Transverse colon (tissue), 3 donors: ENCODE measurements at regions not wholly inside any gene's neighbourhood (a gene's known extent, or its start where the extent isn't known, plus 50 kb on each side); places are given as distances from the start of the nearest gene placed in this dataset.

Experiments used
- EP300 ChIP-seq: sonication (generic); formaldehyde crosslinking; IDR thresholded peaks from one replicate; pipeline ENCODE4 v1.6.1; 2017; ENCODE audit warnings: antibody characterized with exemption, low read depth
- TF ChIP-seq, protein P1 (sequence below), 5 experiments: fragments of 200-600 bp in 3 of 5; fragments of 450-650 bp in 2 of 5; sonication (generic) in 3 of 5; IDR thresholded peaks; 1 replicate in 2 of 5; 2 replicates in 3 of 5; pipeline ENCODE4 v1.5.1; 2016 to 2017; ENCODE audit warnings: antibody characterized with exemption in 5 of 5, inconsistent platforms in 3 of 5, mild to moderate bottlenecking in 2 of 5, moderate library complexity in 1 of 5

DNA sequence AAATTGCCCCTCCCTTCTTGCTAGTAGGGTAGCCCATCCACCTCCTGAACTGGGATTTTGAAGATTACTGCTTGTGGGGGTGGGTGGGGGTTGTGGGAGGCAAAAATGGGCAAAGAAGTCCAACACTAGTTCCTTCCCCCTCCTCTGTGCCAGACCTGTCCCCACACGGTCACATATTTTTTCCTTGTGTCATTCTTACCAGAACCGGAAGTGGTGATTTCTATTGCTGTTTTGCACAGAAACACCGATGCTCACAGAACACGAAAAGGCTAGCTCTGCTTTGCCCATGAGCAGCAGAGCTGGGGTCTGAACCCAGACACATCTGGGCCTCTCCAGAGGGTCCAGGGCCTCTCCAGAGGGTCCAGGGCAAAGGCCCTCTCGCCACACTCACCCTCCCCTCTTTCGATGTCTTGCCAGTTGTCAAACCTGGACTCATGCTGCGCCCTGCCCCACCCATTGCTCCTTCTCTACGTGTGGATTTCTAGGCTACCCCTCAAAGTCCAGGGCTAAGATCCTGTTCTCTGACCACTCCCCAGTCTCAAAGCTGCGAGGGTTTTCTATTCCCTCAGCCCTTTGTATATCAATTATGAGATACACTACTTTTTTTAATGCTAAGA is 264.4 kb upstream of the MSX2 start:
- TF ChIP-seq, protein P1, sequence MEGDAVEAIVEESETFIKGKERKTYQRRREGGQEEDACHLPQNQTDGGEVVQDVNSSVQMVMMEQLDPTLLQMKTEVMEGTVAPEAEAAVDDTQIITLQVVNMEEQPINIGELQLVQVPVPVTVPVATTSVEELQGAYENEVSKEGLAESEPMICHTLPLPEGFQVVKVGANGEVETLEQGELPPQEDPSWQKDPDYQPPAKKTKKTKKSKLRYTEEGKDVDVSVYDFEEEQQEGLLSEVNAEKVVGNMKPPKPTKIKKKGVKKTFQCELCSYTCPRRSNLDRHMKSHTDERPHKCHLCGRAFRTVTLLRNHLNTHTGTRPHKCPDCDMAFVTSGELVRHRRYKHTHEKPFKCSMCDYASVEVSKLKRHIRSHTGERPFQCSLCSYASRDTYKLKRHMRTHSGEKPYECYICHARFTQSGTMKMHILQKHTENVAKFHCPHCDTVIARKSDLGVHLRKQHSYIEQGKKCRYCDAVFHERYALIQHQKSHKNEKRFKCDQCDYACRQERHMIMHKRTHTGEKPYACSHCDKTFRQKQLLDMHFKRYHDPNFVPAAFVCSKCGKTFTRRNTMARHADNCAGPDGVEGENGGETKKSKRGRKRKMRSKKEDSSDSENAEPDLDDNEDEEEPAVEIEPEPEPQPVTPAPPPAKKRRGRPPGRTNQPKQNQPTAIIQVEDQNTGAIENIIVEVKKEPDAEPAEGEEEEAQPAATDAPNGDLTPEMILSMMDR (IDR thresholded peaks at IDR 0.05), result no peak
- no peak for TF ChIP-seq EP300
